HG02623 (cell line): ENCODE measurements at regions not wholly inside any gene's neighbourhood (a gene's known extent, or its start where the extent isn't known, plus 50 kb on each side); places are given as distances from the start of the nearest gene placed in this dataset.
"Not testable (repeated sequence)": the region's sequence is repeated elsewhere in the genome, so short reads cannot be mapped to it uniquely, and the experiment has no call there.

Source experiments
- ATAC-seq: cut with Tn5 transposase; IDR thresholded peaks from one replicate; pipeline ENCODE4 v1.9.1; 2021; ENCODE audit warnings: moderate library complexity; ENCODE audit not compliant: unreplicated experiment

- ATAC-seq = no peak
Measured at GRCh38 chr11:103716363-103716762, 320.1 kb upstream of the DDI1 start.

- no peak for ATAC-seq
Measured at GRCh38 chr11:103727262-103727661, 309.2 kb upstream of the DDI1 start.

- ATAC-seq = no peak
Measured at GRCh38 chr11:103729617-103730016, 306.8 kb upstream of the DDI1 start.

- no peak for ATAC-seq
Measured at GRCh38 chr11:103730131-103730940, 306.1 kb upstream of the DDI1 start.

- no peak for ATAC-seq
Measured at GRCh38 chr11:103731670-103732069, 304.8 kb upstream of the DDI1 start.

- no peak for ATAC-seq
Measured at GRCh38 chr11:103733889-103734288, 302.6 kb upstream of the DDI1 start.

- ATAC-seq = no peak
Measured at GRCh38 chr11:103735497-103736032, 300.9 kb upstream of the DDI1 start.

GRCh38 chr11:103736315-103737036 is 300.0 kb upstream of the DDI1 start:
- ATAC-seq = no peak

GRCh38 chr11:103737037-103737622 is 299.3 kb upstream of the DDI1 start:
- ATAC-seq = no peak

GRCh38 chr11:103737747-103738146 is 298.7 kb upstream of the DDI1 start:
- no peak for ATAC-seq

- not testable (repeated sequence) for ATAC-seq
Measured at GRCh38 chr11:103739074-103739796, 297.2 kb upstream of the DDI1 start.

GRCh38 chr11:103744496-103745153 is 291.8 kb upstream of the DDI1 start:
- ATAC-seq = no peak

GRCh38 chr11:103749158-103749557 is 287.3 kb upstream of the DDI1 start:
- ATAC-seq = no peak

- ATAC-seq = no peak
Measured at GRCh38 chr11:103768816-103769215, 267.6 kb upstream of the DDI1 start.

GRCh38 chr11:103773059-103773458 is 263.4 kb upstream of the DDI1 start:
- ATAC-seq = no peak

GRCh38 chr11:103773537-103773936 is 262.9 kb upstream of the DDI1 start:
- ATAC-seq = no peak

- no peak for ATAC-seq
Measured at GRCh38 chr11:103779054-103779453, 257.4 kb upstream of the DDI1 start.

- no peak for ATAC-seq
Measured at GRCh38 chr11:103789952-103790351, 246.5 kb upstream of the DDI1 start.

- no peak for ATAC-seq
Measured at GRCh38 chr11:103792981-103793468, 243.4 kb upstream of the DDI1 start.

- ATAC-seq = no peak
Measured at GRCh38 chr11:103794262-103794661, 242.2 kb upstream of the DDI1 start.
